Brain microvascular endothelial cell (primary cell): ENCODE measurements at regions not wholly inside any gene's neighbourhood (a gene's known extent, or its start where the extent isn't known, plus 50 kb on each side); places are given as distances from the start of the nearest gene placed in this dataset.
"Not testable (repeated sequence)": the region's sequence is repeated elsewhere in the genome, so short reads cannot be mapped to it uniquely, and the experiment has no call there.

Experiments
- DNase-seq: peaks from one replicate; pipeline ENCODE4 v3.0.0-alpha.2; 2020
- H3K27ac ChIP-seq: fragments of 250-450 bp; sonication (Bioruptor Pico); 2 replicates; pipeline ENCODE4 v1.5.1; 2020; ENCODE audit warnings: mild to moderate bottlenecking, moderate library complexity
- H3K27me3 ChIP-seq: fragments of 250-450 bp; sonication (Bioruptor Pico); replicated peaks from 2 replicates; pipeline ENCODE4 v1.5.1; 2020; ENCODE audit warnings: mild to moderate bottlenecking
- H3K36me3 ChIP-seq: fragments of 250-450 bp; sonication (Bioruptor Pico); replicated peaks from 2 replicates; pipeline ENCODE4 v1.5.1; 2020; ENCODE audit warnings: mild to moderate bottlenecking
- H3K4me3 ChIP-seq: 2 replicates; pipeline ENCODE4 v1.5.1; 2011; ENCODE audit warnings: low read depth, mild to moderate bottlenecking, control low read depth, low read length, moderate library complexity
- in situ Hi-C: cut with HindIII; loops from 2 replicates; pipeline ENCODE4 v1.10.0; 2017; ENCODE audit warnings: low sequenced_read_pairs, low pct_ligation_motif_present
- TF ChIP-seq, protein P1 (sequence below): IDR thresholded peaks from 2 replicates; pipeline ENCODE4 v1.5.1; 2011; ENCODE audit warnings: low read depth, mild to moderate bottlenecking, moderate library complexity, low read length, control low read depth, inconsistent platforms; ENCODE audit errors: missing control alignments

DNA sequence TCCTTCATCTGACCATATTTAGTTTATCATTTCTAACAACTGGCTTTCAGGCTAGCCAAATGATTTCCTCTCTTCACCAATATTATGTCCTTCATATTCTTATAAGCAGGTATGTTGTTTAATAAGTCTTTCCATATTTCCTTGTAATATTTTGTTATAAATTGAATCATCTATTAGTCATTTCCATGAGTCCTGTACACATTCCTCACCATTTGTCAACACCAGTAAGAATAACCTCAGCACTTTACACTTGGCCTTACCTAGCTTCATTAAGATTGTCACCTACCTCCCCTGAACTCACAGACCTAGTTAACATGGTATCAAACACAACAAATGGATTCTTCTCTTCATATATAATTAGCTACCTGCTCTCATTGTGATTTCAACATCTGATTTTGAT lies 282.3 kb downstream of the SEMA3D start:
- Histone ChIP-seq H3K36me3 (no peaks in the 10 kb centered on the region), H3K27me3 (no peaks in the 10 kb centered on the region), H3K4me3 (no peak overlapping the region), H3K27ac (no peak overlapping the region)
- TF ChIP-seq, protein P1, sequence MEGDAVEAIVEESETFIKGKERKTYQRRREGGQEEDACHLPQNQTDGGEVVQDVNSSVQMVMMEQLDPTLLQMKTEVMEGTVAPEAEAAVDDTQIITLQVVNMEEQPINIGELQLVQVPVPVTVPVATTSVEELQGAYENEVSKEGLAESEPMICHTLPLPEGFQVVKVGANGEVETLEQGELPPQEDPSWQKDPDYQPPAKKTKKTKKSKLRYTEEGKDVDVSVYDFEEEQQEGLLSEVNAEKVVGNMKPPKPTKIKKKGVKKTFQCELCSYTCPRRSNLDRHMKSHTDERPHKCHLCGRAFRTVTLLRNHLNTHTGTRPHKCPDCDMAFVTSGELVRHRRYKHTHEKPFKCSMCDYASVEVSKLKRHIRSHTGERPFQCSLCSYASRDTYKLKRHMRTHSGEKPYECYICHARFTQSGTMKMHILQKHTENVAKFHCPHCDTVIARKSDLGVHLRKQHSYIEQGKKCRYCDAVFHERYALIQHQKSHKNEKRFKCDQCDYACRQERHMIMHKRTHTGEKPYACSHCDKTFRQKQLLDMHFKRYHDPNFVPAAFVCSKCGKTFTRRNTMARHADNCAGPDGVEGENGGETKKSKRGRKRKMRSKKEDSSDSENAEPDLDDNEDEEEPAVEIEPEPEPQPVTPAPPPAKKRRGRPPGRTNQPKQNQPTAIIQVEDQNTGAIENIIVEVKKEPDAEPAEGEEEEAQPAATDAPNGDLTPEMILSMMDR, result no peak
- DNase-seq, result no peak
- in situ Hi-C loops, result no loop called here

DNA sequence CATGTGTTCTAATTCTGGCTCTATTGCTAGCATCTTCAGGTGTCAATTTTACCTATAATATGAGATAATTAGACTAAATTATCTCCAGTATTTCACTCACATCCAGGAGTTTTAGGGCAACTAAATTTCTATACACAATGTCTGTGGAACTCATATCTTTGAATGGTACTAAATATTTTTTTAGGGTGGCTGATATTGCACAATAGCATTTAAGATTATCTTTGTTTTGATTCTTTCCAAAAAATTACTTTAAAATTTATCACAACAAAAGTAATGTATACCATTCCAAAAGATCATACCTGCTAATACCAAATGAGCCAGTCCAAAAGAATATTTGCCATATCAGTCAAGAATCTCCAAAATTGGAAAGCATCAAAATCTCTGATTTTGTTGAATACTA lies 285.5 kb downstream of the SEMA3D start:
- Histone ChIP-seq H3K4me3 (no peak overlapping the region), H3K27ac (no peak overlapping the region), H3K27me3 (no peaks in the 10 kb centered on the region), H3K36me3 (no peaks in the 10 kb centered on the region)
- DNase-seq, result no peak
- TF ChIP-seq, protein P1, result no peak
- in situ Hi-C loops, result no loop called here

DNA sequence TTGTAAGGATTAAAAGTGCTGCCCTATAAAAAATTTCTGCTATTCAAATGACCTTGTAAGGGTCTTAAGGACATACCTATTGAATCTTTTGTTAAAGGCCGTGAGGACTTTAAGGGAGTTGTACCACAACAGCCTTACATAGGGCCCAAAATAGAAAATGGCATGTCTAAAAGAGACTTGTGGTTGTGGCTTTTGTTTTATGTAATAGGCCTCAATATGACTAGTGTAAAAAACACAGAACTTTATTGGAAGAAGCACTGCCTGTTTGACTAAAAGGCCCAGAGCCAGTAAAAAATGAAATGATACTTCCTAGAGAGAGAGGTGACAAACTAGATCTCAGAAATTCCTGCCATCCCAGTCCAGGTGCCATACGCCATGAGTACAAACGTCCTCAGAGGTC lies 286.6 kb downstream of the SEMA3D start:
- Histone ChIP-seq H3K36me3 (no peaks in the 10 kb centered on the region), H3K27me3 (no peaks in the 10 kb centered on the region), H3K4me3 (no peak overlapping the region), H3K27ac (no peak overlapping the region)
- in situ Hi-C loops, result no loop called here
- DNase-seq, result no peak
- TF ChIP-seq, protein P1, result no peak

DNA sequence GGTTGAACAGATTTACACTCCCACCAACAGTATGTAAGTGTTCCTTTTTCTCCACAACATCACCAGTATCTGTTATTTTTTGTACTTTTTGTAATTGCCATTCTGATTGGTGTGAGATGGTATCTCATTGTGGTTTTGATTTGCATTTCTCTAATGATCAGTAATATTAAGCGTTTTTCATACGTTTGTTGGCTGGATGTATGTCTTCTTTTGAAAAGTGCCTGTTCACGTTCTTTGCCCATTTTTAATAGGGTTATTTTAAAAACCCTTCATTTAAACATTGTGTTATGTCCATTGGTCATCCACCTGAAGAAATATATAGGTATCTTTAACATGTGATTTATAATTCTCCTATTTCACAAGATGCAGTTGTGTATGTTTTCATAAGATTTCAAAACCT lies 291.3 kb downstream of the SEMA3D start:
- TF ChIP-seq, protein P1, result no peak
- no peak overlapping the region for H3K27ac ChIP-seq
- no peak for DNase-seq
- H3K27me3 ChIP-seq, result no peaks in the 10 kb centered on the region
- H3K36me3 ChIP-seq, result no peaks in the 10 kb centered on the region
- no peak overlapping the region for H3K4me3 ChIP-seq
- in situ Hi-C loops, result no loop called here

DNA sequence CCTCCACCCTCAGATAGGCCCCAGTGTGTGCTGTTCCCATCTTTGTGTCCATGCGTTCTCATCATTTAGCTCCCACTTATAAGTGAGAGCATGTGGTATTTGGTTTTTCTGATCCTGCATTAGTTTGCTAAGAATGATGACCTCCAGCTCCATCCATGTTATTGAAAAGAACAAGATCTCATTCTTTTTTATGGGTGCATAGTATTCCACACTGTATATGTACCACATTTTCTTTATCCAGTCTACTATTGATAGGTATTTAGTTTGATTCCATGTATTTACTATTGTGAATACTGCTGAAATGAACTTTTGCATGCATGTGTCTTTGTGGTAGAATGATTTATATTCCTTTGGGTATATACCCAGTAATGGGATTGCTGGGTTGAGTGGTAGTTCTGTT lies 303.3 kb downstream of the SEMA3D start:
- H3K27ac ChIP-seq, in situ Hi-C loops, H3K4me3 ChIP-seq, H3K36me3 ChIP-seq, H3K27me3 ChIP-seq, DNase-seq: not testable (repeated sequence)

DNA sequence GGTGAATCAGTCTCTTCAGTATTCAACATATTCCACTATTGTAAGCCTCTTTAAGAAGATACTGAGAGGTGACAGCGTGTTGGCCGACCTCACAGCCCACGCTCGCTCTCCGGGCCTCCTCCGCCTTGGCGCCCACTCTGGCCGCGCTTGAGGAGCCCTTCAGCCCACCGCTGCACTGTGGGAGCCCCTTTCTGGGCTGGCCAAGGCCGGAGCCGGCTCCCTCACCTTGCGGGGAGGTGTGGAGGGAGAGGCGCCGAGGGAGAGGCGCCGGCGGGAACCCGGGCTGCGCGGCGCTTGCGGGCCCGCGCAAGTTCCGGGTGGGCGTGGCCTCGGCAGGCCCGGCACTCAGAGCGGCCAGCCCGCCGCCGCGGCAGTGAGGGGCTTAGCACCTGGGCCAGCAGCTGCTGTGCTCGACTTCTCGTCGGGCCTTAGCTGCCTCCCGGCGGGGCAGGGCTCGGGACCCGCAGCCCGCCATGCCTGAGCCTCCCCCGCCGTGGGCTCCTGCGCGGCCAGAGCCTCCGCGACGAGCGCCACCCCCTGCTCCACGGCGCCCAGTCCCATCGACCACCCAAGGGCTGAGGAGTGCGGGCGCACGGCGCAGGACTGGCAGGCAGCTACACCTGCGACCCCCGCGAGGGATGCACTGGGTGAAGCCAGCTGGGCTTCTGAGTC lies 306.4 kb downstream of the SEMA3D start:
- DNase-seq, H3K27ac ChIP-seq, H3K4me3 ChIP-seq, H3K36me3 ChIP-seq, H3K27me3 ChIP-seq, in situ Hi-C loops: not testable (repeated sequence)

DNA sequence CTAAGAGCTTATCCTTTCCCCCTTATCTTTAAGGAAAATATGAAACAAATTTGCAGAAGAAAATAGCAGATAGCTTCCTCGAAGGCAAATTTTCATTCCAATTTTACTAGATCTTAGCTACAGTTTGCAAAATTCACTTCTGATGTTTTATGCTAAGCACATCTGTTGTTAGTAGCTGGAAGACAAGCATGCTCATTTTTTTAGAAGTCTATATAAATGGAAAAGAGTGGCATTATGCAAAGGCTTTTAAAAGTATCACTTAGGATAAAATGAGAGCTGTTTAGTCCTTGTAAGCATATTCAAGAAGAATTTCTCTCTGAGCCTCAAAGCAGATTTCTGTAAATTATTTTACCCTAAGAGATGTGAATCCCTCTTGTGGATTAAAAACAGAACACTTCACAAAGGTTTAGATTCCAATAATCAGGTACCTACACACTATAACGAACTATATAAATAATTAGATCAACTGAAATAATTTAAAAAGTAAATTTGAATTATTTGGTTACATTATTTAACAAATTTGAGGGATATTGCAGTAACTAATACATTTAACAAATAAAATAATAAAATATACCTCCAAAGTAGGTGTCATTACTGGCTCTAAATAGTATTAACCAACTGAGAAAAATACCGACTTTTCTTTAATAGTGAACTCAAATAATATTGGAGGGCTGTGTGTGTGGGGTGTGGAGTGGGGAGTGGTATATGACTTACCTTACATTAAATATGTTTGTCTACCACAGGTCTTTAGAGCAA lies 307.1 kb downstream of the SEMA3D start:
- TF ChIP-seq, protein P1, result no peak

More for the DNA sequence above, 307.1 kb downstream of the SEMA3D start:
- H3K27me3 ChIP-seq, result no peaks in the 10 kb centered on the region
- H3K4me3 ChIP-seq, result no peak overlapping the region
- no peak overlapping the region for H3K27ac ChIP-seq
- no peaks in the 10 kb centered on the region for H3K36me3 ChIP-seq
- in situ Hi-C loops, result no loop called here
- no peak for DNase-seq
